ENCODE measurements at regions not wholly inside any gene's neighbourhood (a gene's known extent, or its start where the extent isn't known, plus 50 kb on each side); places are given as distances from the start of the nearest gene placed in this dataset.

GRCh38 chr11:122170815-122171475 is 54.9 kb upstream of the BLID start:
- no peak for TF ChIP-seq CEBPB (IDR thresholded peaks at IDR 0.05)
- no peak for TF ChIP-seq MAX (IDR thresholded peaks at IDR 0.05)
- TF ChIP-seq RAD21 (IDR thresholded peaks at IDR 0.05; ENCODE audit: low read depth) = no peak
- TF ChIP-seq TAF1 (IDR thresholded peaks at IDR 0.05; ENCODE audit: low read depth) = no peak
- TF ChIP-seq ZBTB7A (IDR thresholded peaks at IDR 0.05; ENCODE audit: low read depth) = no peak
- no peak for TF ChIP-seq TCF12 (IDR thresholded peaks at IDR 0.05; ENCODE audit: low read depth)

GRCh38 chr11:122168218-122168617 is 52.2 kb upstream of the BLID start:
- no peak for TF ChIP-seq TEAD4 (IDR thresholded peaks at IDR 0.05)
- no peak for TF ChIP-seq TCF12 (IDR thresholded peaks at IDR 0.05; ENCODE audit: low read depth)
- no peak for TF ChIP-seq EGR1 (IDR thresholded peaks at IDR 0.05)
- TF ChIP-seq FOXM1 (IDR thresholded peaks at IDR 0.05; ENCODE audit: borderline replicate concordance, low read depth) = no peak
- TF ChIP-seq TAF1 (IDR thresholded peaks at IDR 0.05; ENCODE audit: low read depth) = no peak
- TF ChIP-seq YY1 (IDR thresholded peaks at IDR 0.05; ENCODE audit: low read depth) = no peak
- TF ChIP-seq USF1 (IDR thresholded peaks at IDR 0.05) = no peak
- TF ChIP-seq MAX (IDR thresholded peaks at IDR 0.05) = no peak
- no peak for TF ChIP-seq RAD21 (IDR thresholded peaks at IDR 0.05; ENCODE audit: low read depth)
- no peak for TF ChIP-seq NFIC (IDR thresholded peaks at IDR 0.05)
- no peak for TF ChIP-seq CREB1 (IDR thresholded peaks at IDR 0.05; ENCODE audit: low read depth)
- TF ChIP-seq CEBPB (IDR thresholded peaks at IDR 0.05) = no peak
- no peak for TF ChIP-seq ZBTB7A (IDR thresholded peaks at IDR 0.05; ENCODE audit: low read depth)
- TF ChIP-seq REST (IDR thresholded peaks at IDR 0.05; ENCODE audit: low read depth) = no peak
- no peak for TF ChIP-seq EP300 (IDR thresholded peaks at IDR 0.05; ENCODE audit: borderline replicate concordance)

- TF ChIP-seq EGR1 (IDR thresholded peaks at IDR 0.05) = no peak
- no peak for TF ChIP-seq TEAD4 (IDR thresholded peaks at IDR 0.05)
- no peak for TF ChIP-seq EP300 (IDR thresholded peaks at IDR 0.05; ENCODE audit: borderline replicate concordance)
- TF ChIP-seq TAF1 (IDR thresholded peaks at IDR 0.05; ENCODE audit: low read depth) = no peak
- no peak for TF ChIP-seq RAD21 (IDR thresholded peaks at IDR 0.05; ENCODE audit: low read depth)
- no peak for TF ChIP-seq USF1 (IDR thresholded peaks at IDR 0.05)
- no peak for TF ChIP-seq ZBTB7A (IDR thresholded peaks at IDR 0.05; ENCODE audit: low read depth)
- no peak for TF ChIP-seq CREB1 (IDR thresholded peaks at IDR 0.05; ENCODE audit: low read depth)
- no peak for TF ChIP-seq REST (IDR thresholded peaks at IDR 0.05; ENCODE audit: low read depth)
- no peak for TF ChIP-seq NFIC (IDR thresholded peaks at IDR 0.05)
- TF ChIP-seq MAX (IDR thresholded peaks at IDR 0.05) = no peak
- no peak for TF ChIP-seq CEBPB (IDR thresholded peaks at IDR 0.05)
- no peak for TF ChIP-seq FOXM1 (IDR thresholded peaks at IDR 0.05; ENCODE audit: borderline replicate concordance, low read depth)
- no peak for TF ChIP-seq TCF12 (IDR thresholded peaks at IDR 0.05; ENCODE audit: low read depth)
- TF ChIP-seq YY1 (IDR thresholded peaks at IDR 0.05; ENCODE audit: low read depth) = no peak
These were observed 51.1 kb upstream of the BLID start for GRCh38 chr11:122167100-122167499.

- TF ChIP-seq CREB1 (IDR thresholded peaks at IDR 0.05; ENCODE audit: low read depth) (no peak), EP300 (IDR thresholded peaks at IDR 0.05; ENCODE audit: borderline replicate concordance) (no peak), TCF12 (IDR thresholded peaks at IDR 0.05; ENCODE audit: low read depth) (no peak), YY1 (IDR thresholded peaks at IDR 0.05; ENCODE audit: low read depth) (no peak), EGR1 (IDR thresholded peaks at IDR 0.05) (no peak), TAF1 (IDR thresholded peaks at IDR 0.05; ENCODE audit: low read depth) (no peak), FOXM1 (IDR thresholded peaks at IDR 0.05; ENCODE audit: borderline replicate concordance, low read depth) (no peak), ZBTB7A (IDR thresholded peaks at IDR 0.05; ENCODE audit: low read depth) (no peak), TEAD4 (IDR thresholded peaks at IDR 0.05) (no peak), REST (IDR thresholded peaks at IDR 0.05; ENCODE audit: low read depth) (no peak), NFIC (IDR thresholded peaks at IDR 0.05) (no peak), USF1 (IDR thresholded peaks at IDR 0.05) (no peak), RAD21 (IDR thresholded peaks at IDR 0.05; ENCODE audit: low read depth) (no peak), MAX (IDR thresholded peaks at IDR 0.05) (no peak), CEBPB (IDR thresholded peaks at IDR 0.05) (no peak)
These were observed 49.8 kb upstream of the BLID start for GRCh38 chr11:122165607-122166371.
